ENCODE measurements at regions not wholly inside any gene's neighbourhood (a gene's known extent, or its start where the extent isn't known, plus 50 kb on each side); places are given as distances from the start of the nearest gene placed in this dataset.

DNA sequence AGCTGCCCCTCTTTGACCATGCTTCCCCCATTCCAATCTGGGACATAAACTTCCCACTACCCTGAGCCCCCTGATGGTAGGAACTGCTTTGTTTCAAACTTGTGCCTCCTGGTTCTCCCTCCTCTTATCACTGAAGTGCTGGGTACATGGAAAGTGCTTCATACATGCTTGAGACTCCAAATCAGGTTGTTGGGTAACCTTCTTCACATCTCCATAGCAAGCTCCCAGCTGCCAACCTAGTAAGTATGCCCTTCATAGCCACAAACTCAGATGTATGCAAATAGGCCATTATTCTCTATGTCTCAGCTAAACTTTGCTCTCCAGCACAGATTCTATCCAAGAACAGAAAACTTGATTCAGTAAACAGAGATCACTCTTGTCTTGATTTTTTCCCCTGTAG, 310.6 kb upstream of the IRX3 start:
- H3K27me3 Mint-ChIP-seq (ENCODE audit: insufficient read depth, low read depth, poor library complexity), result peaks cover 14% of the 10 kb centered on the region
- no peak overlapping the region for H2AFZ ChIP-seq
- no peaks in the 10 kb centered on the region for H3F3A ChIP-seq (replicated peaks; ENCODE audit: low read depth)
- H3K27ac Mint-ChIP-seq, result no peak overlapping the region
- DNase-seq (ENCODE audit: low spot score) (no peak), ATAC-seq (no peak)
- no peak overlapping the region for H3K4me3 Mint-ChIP-seq
- peaks cover 12% of the 10 kb centered on the region for H3K4me1 ChIP-seq (ENCODE audit: insufficient read depth)
- peaks cover 22% of the 10 kb centered on the region for H3K4me1 Mint-ChIP-seq
- H3K36me3 ChIP-seq (ENCODE audit: insufficient read depth), result no peaks in the 10 kb centered on the region
- H3K79me2 ChIP-seq (replicated peaks; ENCODE audit: insufficient read depth), result no peaks in the 10 kb centered on the region
- no peaks in the 10 kb centered on the region for H3K36me3 Mint-ChIP-seq (ENCODE audit: low read depth)
- no peaks in the 10 kb centered on the region for H4K20me1 ChIP-seq (replicated peaks; ENCODE audit: insufficient read depth)
- H3K4me3 ChIP-seq, result no peak overlapping the region
- H3K27me3 ChIP-seq (ENCODE audit: insufficient read depth), result peaks cover 38% of the 10 kb centered on the region
- no peaks in the 10 kb centered on the region for H3K9me2 ChIP-seq (ENCODE audit: insufficient read depth)
- H3K9me3 Mint-ChIP-seq, result no peaks in the 10 kb centered on the region
- no peak overlapping the region for H3K4me2 ChIP-seq
- H3K27ac ChIP-seq (ENCODE audit: low read depth), result no peak overlapping the region
- TF ChIP-seq NANOG (IDR thresholded peaks at IDR 0.05; ENCODE audit: borderline replicate concordance) (no peak), POLR2AphosphoS5 (IDR thresholded peaks at IDR 0.05; ENCODE audit: low read depth) (no peak)

DNA sequence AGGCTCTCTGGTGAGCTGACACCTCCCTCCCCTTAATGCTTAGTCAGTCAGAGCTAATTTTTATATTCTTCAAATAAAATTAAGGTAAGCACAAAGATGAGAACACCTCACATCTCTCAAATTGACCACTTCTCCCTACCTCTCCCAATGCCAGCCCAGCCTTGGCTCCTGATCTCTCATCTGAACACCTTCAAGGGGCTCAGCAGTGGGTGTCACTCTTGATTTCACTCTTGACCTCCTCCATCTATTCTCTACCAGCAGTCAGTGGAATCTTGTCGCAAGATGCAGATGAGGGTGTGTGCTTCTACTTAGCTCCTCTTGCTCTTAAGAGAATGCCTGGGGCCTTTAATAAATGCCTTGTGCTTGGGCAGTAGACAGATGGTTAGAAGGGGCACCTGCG, 309.0 kb upstream of the IRX3 start:
- Mint-ChIP-seq H3K4me1 (peaks cover 37% of the 10 kb centered on the region), H3K9me3 (no peaks in the 10 kb centered on the region), H3K36me3 (ENCODE audit: low read depth) (no peaks in the 10 kb centered on the region), H3K4me3 (no peak overlapping the region), H3K27ac (no peak overlapping the region), H3K27me3 (ENCODE audit: insufficient read depth, low read depth, poor library complexity) (peaks cover 14% of the 10 kb centered on the region)
- Histone ChIP-seq H3F3A (replicated peaks; ENCODE audit: low read depth) (no peaks in the 10 kb centered on the region), H3K4me2 (no peak overlapping the region), H3K79me2 (replicated peaks; ENCODE audit: insufficient read depth) (no peaks in the 10 kb centered on the region), H3K4me1 (ENCODE audit: insufficient read depth) (peaks cover 28% of the 10 kb centered on the region), H3K4me3 (no peak overlapping the region), H3K36me3 (ENCODE audit: insufficient read depth) (no peaks in the 10 kb centered on the region), H3K9me2 (ENCODE audit: insufficient read depth) (no peaks in the 10 kb centered on the region), H2AFZ (no peak overlapping the region), H4K20me1 (replicated peaks; ENCODE audit: insufficient read depth) (no peaks in the 10 kb centered on the region), H3K27me3 (ENCODE audit: insufficient read depth) (peaks cover 42% of the 10 kb centered on the region), H3K27ac (ENCODE audit: low read depth) (no peak overlapping the region)
- DNase-seq (ENCODE audit: low spot score) (no peak), ATAC-seq (no peak)
- no peak for TF ChIP-seq EZH2phosphoT487 (IDR thresholded peaks at IDR 0.05; ENCODE audit: unreplicated experiment)
- no peak for TF ChIP-seq STAT1 (IDR thresholded peaks at IDR 0.05; ENCODE audit: unreplicated experiment)
- no peak for TF ChIP-seq ZNF114 (CRISPR knock-in tag; IDR thresholded peaks at IDR 0.05)
- TF ChIP-seq, protein P1, sequence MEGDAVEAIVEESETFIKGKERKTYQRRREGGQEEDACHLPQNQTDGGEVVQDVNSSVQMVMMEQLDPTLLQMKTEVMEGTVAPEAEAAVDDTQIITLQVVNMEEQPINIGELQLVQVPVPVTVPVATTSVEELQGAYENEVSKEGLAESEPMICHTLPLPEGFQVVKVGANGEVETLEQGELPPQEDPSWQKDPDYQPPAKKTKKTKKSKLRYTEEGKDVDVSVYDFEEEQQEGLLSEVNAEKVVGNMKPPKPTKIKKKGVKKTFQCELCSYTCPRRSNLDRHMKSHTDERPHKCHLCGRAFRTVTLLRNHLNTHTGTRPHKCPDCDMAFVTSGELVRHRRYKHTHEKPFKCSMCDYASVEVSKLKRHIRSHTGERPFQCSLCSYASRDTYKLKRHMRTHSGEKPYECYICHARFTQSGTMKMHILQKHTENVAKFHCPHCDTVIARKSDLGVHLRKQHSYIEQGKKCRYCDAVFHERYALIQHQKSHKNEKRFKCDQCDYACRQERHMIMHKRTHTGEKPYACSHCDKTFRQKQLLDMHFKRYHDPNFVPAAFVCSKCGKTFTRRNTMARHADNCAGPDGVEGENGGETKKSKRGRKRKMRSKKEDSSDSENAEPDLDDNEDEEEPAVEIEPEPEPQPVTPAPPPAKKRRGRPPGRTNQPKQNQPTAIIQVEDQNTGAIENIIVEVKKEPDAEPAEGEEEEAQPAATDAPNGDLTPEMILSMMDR (conservative IDR thresholded peaks at IDR 0.05; ENCODE audit: low read depth in 2 of 2), result no peak
- TF ChIP-seq ZNF331 (CRISPR knock-in tag; IDR thresholded peaks at IDR 0.05; ENCODE audit: low read depth), result no peak

DNA sequence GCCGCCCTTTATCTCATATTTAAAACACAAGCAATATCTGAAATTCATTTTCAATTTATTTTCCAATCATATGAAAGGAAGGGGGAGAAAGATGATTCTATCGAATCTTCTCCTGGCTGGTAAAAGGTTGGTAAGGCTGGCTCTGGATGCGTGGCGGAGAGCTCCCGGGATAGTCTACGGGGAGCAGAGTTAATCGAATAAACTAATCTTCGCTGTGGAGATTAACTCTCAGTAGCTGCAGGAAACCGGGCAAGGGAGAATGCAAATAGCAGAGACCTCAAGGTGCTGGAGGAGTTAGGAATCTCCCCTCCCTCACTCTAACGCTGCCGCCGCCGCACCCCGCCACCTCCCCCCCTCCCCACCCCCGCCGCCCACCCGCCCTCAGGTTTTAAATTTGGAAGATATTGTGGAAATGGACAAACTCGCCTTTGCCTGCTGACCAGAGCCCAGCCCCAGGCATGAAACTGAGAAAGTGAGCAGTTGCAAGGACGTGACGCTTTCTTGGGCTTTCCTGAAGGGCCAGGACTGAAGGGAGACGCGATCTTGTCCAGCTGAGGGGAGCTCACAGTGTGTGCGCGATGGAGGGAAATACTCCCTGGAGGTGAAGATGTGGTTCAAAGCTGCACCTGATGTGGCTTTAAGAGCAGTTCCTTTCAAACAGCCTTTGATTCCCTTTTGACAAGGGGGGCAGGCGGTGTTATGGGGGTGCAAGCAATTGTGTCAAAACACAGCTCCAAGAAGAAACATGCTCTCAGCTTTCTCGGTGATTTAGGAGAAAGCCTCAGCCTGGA, 308.2 kb upstream of the IRX3 start:
- no peaks in the 10 kb centered on the region for H3K9me3 Mint-ChIP-seq
- H3K4me3 Mint-ChIP-seq, result peak overlapping the region; percentile 67
- Histone ChIP-seq H2AFZ (peak overlapping the region; percentile 77), H3K4me2 (peak overlapping the region; percentile 78), H3K36me3 (ENCODE audit: insufficient read depth) (no peaks in the 10 kb centered on the region), H3K4me1 (ENCODE audit: insufficient read depth) (peaks cover 33% of the 10 kb centered on the region), H3K27ac (ENCODE audit: low read depth) (no peak overlapping the region), H3K27me3 (ENCODE audit: insufficient read depth) (peaks cover 42% of the 10 kb centered on the region), H3K4me3 (peak overlapping the region; percentile 44), H3K9me2 (ENCODE audit: insufficient read depth) (no peaks in the 10 kb centered on the region), H3F3A (replicated peaks; ENCODE audit: low read depth) (no peaks in the 10 kb centered on the region), H3K79me2 (replicated peaks; ENCODE audit: insufficient read depth) (no peaks in the 10 kb centered on the region), H4K20me1 (replicated peaks; ENCODE audit: insufficient read depth) (no peaks in the 10 kb centered on the region)
- no peak overlapping the region for H3K27ac Mint-ChIP-seq
- peaks cover 16% of the 10 kb centered on the region for H3K27me3 Mint-ChIP-seq (ENCODE audit: insufficient read depth, low read depth, poor library complexity)
- ATAC-seq (peak; percentile 43), DNase-seq (ENCODE audit: low spot score) (peak; percentile 42)
- no peaks in the 10 kb centered on the region for H3K36me3 Mint-ChIP-seq (ENCODE audit: low read depth)
- peaks cover 44% of the 10 kb centered on the region for H3K4me1 Mint-ChIP-seq
- TF ChIP-seq EZH2phosphoT487 (IDR thresholded peaks at IDR 0.05; ENCODE audit: unreplicated experiment), result no peak
- TF ChIP-seq ZNF331 (CRISPR knock-in tag; IDR thresholded peaks at IDR 0.05; ENCODE audit: low read depth), result no peak
- no peak for TF ChIP-seq EZH2 (IDR thresholded peaks at IDR 0.05; ENCODE audit: low read depth, unreplicated experiment)
- no peak for TF ChIP-seq ZNF114 (CRISPR knock-in tag; IDR thresholded peaks at IDR 0.05)
- no peak for TF ChIP-seq CREB1 (CRISPR knock-in tag; IDR thresholded peaks at IDR 0.05; ENCODE audit: low read depth)
- no peak for TF ChIP-seq POLR2AphosphoS5 (IDR thresholded peaks at IDR 0.05; ENCODE audit: low read depth)
- TF ChIP-seq NANOG (IDR thresholded peaks at IDR 0.05; ENCODE audit: borderline replicate concordance), result no peak
